GM12878 (cell line): ENCODE measurements at regions not wholly inside any gene's neighbourhood (a gene's known extent, or its start where the extent isn't known, plus 50 kb on each side); places are given as distances from the start of the nearest gene placed in this dataset.

Experiments
- ATAC-seq: fragments of 200-7000 bp; cut with Tn5 transposase; 3 replicates; pipeline ENCODE4 v1.9.1; 2020; ENCODE audit warnings: mild to moderate bottlenecking, moderate library complexity
- BruUV-seq: library from RNA; stranded (reverse); fragments of 400-500 nt; replicated peaks from 2 replicates; lab custom pipeline; 2021; lab: Mats Ljungman, UMichigan
- CTCF ChIA-PET: fragments of 300-600 bp; sonication (Branson Sonifier 250); formaldehyde crosslinking; extraction: SDS; loops from one replicate; lab custom pipeline; 2021; ENCODE audit warnings: inconsistent platforms; lab: Yijun Ruan, JAX
- POLR2A ChIA-PET: fragments of 350-600 bp; formaldehyde crosslinking; extraction: SDS; loops from one replicate; lab custom pipeline; 2021; ENCODE audit warnings: inconsistent platforms; lab: Charles Lee
- RAD21 ChIA-PET: fragments of 300-600 bp; sonication (Branson Sonifier 250); formaldehyde crosslinking; loops from one replicate; lab custom pipeline; 2023; ENCODE audit warnings: antibody characterized with exemption; ENCODE audit not compliant: unreplicated experiment; lab: Charles Lee
- SMC1A ChIA-PET: fragments of 300-600 bp; sonication (Branson Sonifier 250); formaldehyde crosslinking; loops from one replicate; lab custom pipeline; 2023; ENCODE audit not compliant: unreplicated experiment, uncharacterized antibody; lab: Charles Lee
- DNase-seq: peaks from one replicate; pipeline ENCODE4 v3.0.0-alpha.2; 2011; ENCODE audit warnings: low read depth, low spot score
- FAIRE-seq: peaks from 3 replicates; lab custom pipeline; 2011; peaks lifted over from hg19 to GRCh38; lab: Jason Lieb, UNC
- H2AFZ ChIP-seq: 2 replicates; pipeline ENCODE4 v1.6.0; 2011; ENCODE audit warnings: low read depth, low read length, control low read depth; ENCODE audit not compliant: control insufficient read depth
- H3K27ac ChIP-seq: 2 replicates; pipeline ENCODE4 v1.5.1; 2011; ENCODE audit warnings: control low read depth; ENCODE audit not compliant: control insufficient read depth, insufficient read depth
- H3K27me3 ChIP-seq, 2 experiments: replicated peaks in 1 of 2; 2 replicates each; pipeline versions ENCODE4 v1.6.0 to v1.6.1; 2011; ENCODE audit warnings: low read length in 1 of 2; ENCODE audit not compliant: control insufficient read depth in 2 of 2, insufficient read depth in 2 of 2
- H3K36me3 ChIP-seq, 2 experiments: 2 replicates each; pipeline ENCODE4 v1.5.1; 2011; ENCODE audit warnings: low read length in 1 of 2; ENCODE audit not compliant: control insufficient read depth in 2 of 2, insufficient read depth in 2 of 2
- H3K4me1 ChIP-seq: 2 replicates; pipeline ENCODE4 v1.6.1; 2011; ENCODE audit warnings: mild to moderate bottlenecking, low read length, moderate library complexity, mixed read lengths; ENCODE audit not compliant: control insufficient read depth, insufficient read depth
- H3K4me2 ChIP-seq: 2 replicates; pipeline ENCODE4 v1.6.0; 2011; ENCODE audit warnings: control low read depth; ENCODE audit not compliant: control insufficient read depth, insufficient read depth
- H3K4me3 ChIP-seq: fragments of 200-600 bp; sonication (generic); 2 replicates; pipeline ENCODE4 v1.5.1; 2016
- H3K79me2 ChIP-seq: 2 replicates; pipeline ENCODE4 v1.6.0; 2011; ENCODE audit warnings: low read length; ENCODE audit not compliant: control insufficient read depth, insufficient read depth
- H3K9ac ChIP-seq: 2 replicates; pipeline ENCODE4 v1.8.0; 2011; ENCODE audit warnings: low read length, control low read depth, mixed read lengths; ENCODE audit not compliant: control insufficient read depth, insufficient read depth
- H3K9me3 ChIP-seq: replicated peaks from 3 replicates; pipeline ENCODE4 v1.5.1; 2011; ENCODE audit warnings: mild to moderate bottlenecking, low read length; ENCODE audit not compliant: control insufficient read depth, insufficient read depth
- H4K20me1 ChIP-seq: 2 replicates; pipeline ENCODE4 v1.6.0; 2011; ENCODE audit not compliant: control insufficient read depth, insufficient read depth
- CEBPB ChIP-seq, 2 experiments: fragments of 150-350 bp in 1 of 2; IDR thresholded peaks; 2 replicates each; pipeline ENCODE4 v1.6.1; 2012 to 2014; ENCODE audit warnings: low read depth in 2 of 2, low read length in 2 of 2, borderline replicate concordance in 1 of 2, inconsistent platforms in 1 of 2
- DPF2 ChIP-seq: fragments of 450-650 bp; IDR thresholded peaks from 2 replicates; pipeline ENCODE4 v1.6.1; 2017; ENCODE audit warnings: mild to moderate bottlenecking
- EP300 ChIP-seq, 2 experiments: fragments of 150-350 bp in 1 of 2; IDR thresholded peaks; 2 replicates each; pipeline ENCODE4 v1.6.1; 2011 to 2012; ENCODE audit warnings: low read depth in 2 of 2, low read length in 2 of 2, borderline replicate concordance in 1 of 2, improper control_type of control experiment in 1 of 2, inconsistent platforms in 1 of 2; ENCODE audit not compliant: control insufficient read depth in 1 of 2
- KAT2A ChIP-seq: conservative IDR thresholded peaks from 2 replicates; pipeline ENCODE4 v1.6.1; 2011; ENCODE audit warnings: low read depth, low read length; ENCODE audit not compliant: control insufficient read depth
- MYB ChIP-seq: fragments of 150-350 bp; IDR thresholded peaks from 2 replicates; pipeline ENCODE4 v1.6.1; 2014; ENCODE audit warnings: mild to moderate bottlenecking, low read depth, low read length, borderline replicate concordance
- NR2C2 ChIP-seq: IDR thresholded peaks from 2 replicates; pipeline ENCODE4 v1.6.1; 2011; ENCODE audit warnings: borderline replicate concordance, low read depth; ENCODE audit not compliant: control insufficient read depth, insufficient read length
- SIX5 ChIP-seq: IDR thresholded peaks from 2 replicates; pipeline ENCODE4 v1.6.1; 2011; ENCODE audit warnings: mild to moderate bottlenecking, low read depth, low read length, moderate library complexity; ENCODE audit not compliant: severe bottlenecking
- SREBF2 ChIP-seq: IDR thresholded peaks from 2 replicates; pipeline ENCODE4 v1.6.1; 2012; ENCODE audit warnings: mild to moderate bottlenecking, low read length
- TAF1 ChIP-seq: IDR thresholded peaks from 2 replicates; pipeline ENCODE4 v1.6.1; 2011; ENCODE audit warnings: mild to moderate bottlenecking, low read depth, low read length, borderline replicate concordance
- ZNF207 ChIP-seq: fragments of 450-650 bp; IDR thresholded peaks from 2 replicates; pipeline ENCODE4 v1.6.1; 2014; ENCODE audit warnings: antibody characterized with exemption, mild to moderate bottlenecking, borderline replicate concordance
- ZNF24 ChIP-seq: fragments of 450-650 bp; IDR thresholded peaks from 2 replicates; pipeline ENCODE4 v1.6.1; 2017; ENCODE audit warnings: antibody characterized with exemption, mild to moderate bottlenecking
- ZSCAN29 ChIP-seq: fragments of 450-650 bp; IDR thresholded peaks from 2 replicates; pipeline ENCODE4 v1.6.1; 2017; ENCODE audit warnings: mild to moderate bottlenecking, moderate library complexity
- WGBS: methylation state at CpG from one replicate; pipeline ENCODE4 v1.1.6; 2016; ENCODE audit warnings: low lambda C conversion rate; ENCODE audit not compliant: insufficient replicate concordance, insufficient coverage; ENCODE audit errors: missing lambda C conversion rate; 5-methylcytosine and 5-hydroxymethylcytosine counted together
- in situ Hi-C: fragments of 300-500 bp; cut with MboI; formaldehyde crosslinking; loops from 9 replicates; pipeline ENCODE4 v1.14.3; 2018; ENCODE audit warnings: mixed read lengths
- intact Hi-C: fragments of 100-400 bp; cut with micrococcal nuclease; formaldehyde crosslinking; loops from one replicate; pipeline ENCODE4 v1.14.2; 2022; ENCODE audit not compliant: unreplicated experiment
- TF ChIP-seq, protein P1 (sequence below): fragments of 450-650 bp; formaldehyde crosslinking; IDR thresholded peaks from 2 replicates; pipeline ENCODE4 v1.4.0; 2020; ENCODE audit warnings: mild to moderate bottlenecking, moderate library complexity
- TF ChIP-seq, protein P2 (sequence below): fragments of 450-650 bp; formaldehyde crosslinking; IDR thresholded peaks from 2 replicates; pipeline ENCODE4 v1.4.0; 2022; ENCODE audit warnings: mild to moderate bottlenecking, moderate library complexity

DNA sequence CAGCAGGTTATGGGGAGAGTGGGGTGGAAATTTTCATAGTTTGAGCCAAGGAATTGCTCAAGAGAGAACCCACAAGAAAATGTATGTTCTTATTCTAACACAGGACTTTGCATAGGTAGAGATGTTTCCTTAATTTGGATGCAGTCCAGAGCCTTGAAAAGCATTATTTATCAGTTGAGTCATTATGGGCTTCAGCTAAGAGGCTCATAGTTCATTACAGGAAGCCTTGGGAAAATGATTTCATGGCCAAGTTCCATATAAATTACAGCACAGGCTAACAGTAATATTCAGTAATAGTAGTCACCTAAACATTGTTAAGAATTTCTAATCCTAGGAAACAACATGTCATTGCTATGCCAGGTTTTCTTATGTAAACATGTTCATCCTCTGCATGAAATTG, 131.1 kb upstream of the PTPRZ1 start (continued):
- TF ChIP-seq SIX5: no peak
- no peak for TF ChIP-seq SREBF2
- no peak for TF ChIP-seq ZSCAN29

DNA sequence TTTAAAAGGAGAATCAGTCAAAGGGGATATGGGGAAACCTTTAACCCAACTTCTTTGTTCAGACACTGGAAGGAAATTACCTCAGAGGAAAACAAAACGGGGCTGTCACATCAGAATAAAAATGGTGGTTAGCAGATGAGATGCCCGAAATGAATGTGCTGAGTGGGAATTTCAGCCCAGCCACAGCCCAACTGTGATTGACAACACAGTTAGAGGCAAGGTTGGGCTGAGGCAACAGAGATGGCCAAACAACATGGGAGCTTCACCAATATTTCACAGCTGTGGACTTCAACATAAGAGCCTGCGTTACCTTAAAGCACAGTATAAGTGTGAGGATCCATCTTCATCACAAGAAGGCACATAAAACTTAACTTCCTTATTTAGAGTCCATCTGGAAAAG, 133.5 kb upstream of the PTPRZ1 start:
- no peaks in the 10 kb centered on the region for H3K9me3 ChIP-seq
- H4K20me1 ChIP-seq: no peaks in the 10 kb centered on the region
- H3K27ac ChIP-seq: no peak overlapping the region
- WGBS: 15% methylated on average over 3 of the region's 3 CpGs
- RAD21 ChIA-PET: no interaction called here
- intact Hi-C loops (loop anchor here (10.0 kb wide), 1 partner anchor 625 kb away; no protein-coding TSS in a partner anchor), in situ Hi-C loops (no loop called here)
- no peak overlapping the region for H2AFZ ChIP-seq
- H3K4me1 ChIP-seq: no peaks in the 10 kb centered on the region
- H3K4me2 ChIP-seq: no peak overlapping the region
- POLR2A ChIA-PET: no interaction called here
- H3K9ac ChIP-seq: no peak overlapping the region
- no TSS peak for BruUV-seq
- H3K36me3 ChIP-seq: no peaks in the 10 kb centered on the region
- no peaks in the 10 kb centered on the region for H3K27me3 ChIP-seq
- CTCF ChIA-PET: interaction anchor here (1.0 kb wide), 1 partner anchor 255 kb away, joined by 4 read pairs; no protein-coding TSS in a partner anchor
- no peaks in the 10 kb centered on the region for H3K79me2 ChIP-seq
- no peak for DNase-seq
- no peak for FAIRE-seq
- no peak for ATAC-seq
- no peak overlapping the region for H3K4me3 ChIP-seq
- SMC1A ChIA-PET: no interaction called here
- TF ChIP-seq TAF1: no peak
- TF ChIP-seq, protein P1, sequence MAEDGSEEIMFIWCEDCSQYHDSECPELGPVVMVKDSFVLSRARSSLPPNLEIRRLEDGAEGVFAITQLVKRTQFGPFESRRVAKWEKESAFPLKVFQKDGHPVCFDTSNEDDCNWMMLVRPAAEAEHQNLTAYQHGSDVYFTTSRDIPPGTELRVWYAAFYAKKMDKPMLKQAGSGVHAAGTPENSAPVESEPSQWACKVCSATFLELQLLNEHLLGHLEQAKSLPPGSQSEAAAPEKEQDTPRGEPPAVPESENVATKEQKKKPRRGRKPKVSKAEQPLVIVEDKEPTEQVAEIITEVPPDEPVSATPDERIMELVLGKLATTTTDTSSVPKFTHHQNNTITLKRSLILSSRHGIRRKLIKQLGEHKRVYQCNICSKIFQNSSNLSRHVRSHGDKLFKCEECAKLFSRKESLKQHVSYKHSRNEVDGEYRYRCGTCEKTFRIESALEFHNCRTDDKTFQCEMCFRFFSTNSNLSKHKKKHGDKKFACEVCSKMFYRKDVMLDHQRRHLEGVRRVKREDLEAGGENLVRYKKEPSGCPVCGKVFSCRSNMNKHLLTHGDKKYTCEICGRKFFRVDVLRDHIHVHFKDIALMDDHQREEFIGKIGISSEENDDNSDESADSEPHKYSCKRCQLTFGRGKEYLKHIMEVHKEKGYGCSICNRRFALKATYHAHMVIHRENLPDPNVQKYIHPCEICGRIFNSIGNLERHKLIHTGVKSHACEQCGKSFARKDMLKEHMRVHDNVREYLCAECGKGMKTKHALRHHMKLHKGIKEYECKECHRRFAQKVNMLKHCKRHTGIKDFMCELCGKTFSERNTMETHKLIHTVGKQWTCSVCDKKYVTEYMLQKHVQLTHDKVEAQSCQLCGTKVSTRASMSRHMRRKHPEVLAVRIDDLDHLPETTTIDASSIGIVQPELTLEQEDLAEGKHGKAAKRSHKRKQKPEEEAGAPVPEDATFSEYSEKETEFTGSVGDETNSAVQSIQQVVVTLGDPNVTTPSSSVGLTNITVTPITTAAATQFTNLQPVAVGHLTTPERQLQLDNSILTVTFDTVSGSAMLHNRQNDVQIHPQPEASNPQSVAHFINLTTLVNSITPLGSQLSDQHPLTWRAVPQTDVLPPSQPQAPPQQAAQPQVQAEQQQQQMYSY: no peak
- TF ChIP-seq ZNF207: no peak
- no peak for TF ChIP-seq NR2C2
- no peak for TF ChIP-seq EP300 (IDR thresholded peaks at IDR 0.05; ENCODE audit: borderline replicate concordance in 1 of 2, control insufficient read depth in 1 of 2, low read depth in 2 of 2, low read length in 2 of 2)
- TF ChIP-seq ZNF24: no peak
- no peak for TF ChIP-seq CEBPB (IDR thresholded peaks at IDR 0.05; ENCODE audit: borderline replicate concordance in 1 of 2, low read depth in 2 of 2, low read length in 2 of 2)
- no peak for TF ChIP-seq KAT2A
- TF ChIP-seq DPF2: no peak
- no peak for TF ChIP-seq MYB
- TF ChIP-seq, protein P2, sequence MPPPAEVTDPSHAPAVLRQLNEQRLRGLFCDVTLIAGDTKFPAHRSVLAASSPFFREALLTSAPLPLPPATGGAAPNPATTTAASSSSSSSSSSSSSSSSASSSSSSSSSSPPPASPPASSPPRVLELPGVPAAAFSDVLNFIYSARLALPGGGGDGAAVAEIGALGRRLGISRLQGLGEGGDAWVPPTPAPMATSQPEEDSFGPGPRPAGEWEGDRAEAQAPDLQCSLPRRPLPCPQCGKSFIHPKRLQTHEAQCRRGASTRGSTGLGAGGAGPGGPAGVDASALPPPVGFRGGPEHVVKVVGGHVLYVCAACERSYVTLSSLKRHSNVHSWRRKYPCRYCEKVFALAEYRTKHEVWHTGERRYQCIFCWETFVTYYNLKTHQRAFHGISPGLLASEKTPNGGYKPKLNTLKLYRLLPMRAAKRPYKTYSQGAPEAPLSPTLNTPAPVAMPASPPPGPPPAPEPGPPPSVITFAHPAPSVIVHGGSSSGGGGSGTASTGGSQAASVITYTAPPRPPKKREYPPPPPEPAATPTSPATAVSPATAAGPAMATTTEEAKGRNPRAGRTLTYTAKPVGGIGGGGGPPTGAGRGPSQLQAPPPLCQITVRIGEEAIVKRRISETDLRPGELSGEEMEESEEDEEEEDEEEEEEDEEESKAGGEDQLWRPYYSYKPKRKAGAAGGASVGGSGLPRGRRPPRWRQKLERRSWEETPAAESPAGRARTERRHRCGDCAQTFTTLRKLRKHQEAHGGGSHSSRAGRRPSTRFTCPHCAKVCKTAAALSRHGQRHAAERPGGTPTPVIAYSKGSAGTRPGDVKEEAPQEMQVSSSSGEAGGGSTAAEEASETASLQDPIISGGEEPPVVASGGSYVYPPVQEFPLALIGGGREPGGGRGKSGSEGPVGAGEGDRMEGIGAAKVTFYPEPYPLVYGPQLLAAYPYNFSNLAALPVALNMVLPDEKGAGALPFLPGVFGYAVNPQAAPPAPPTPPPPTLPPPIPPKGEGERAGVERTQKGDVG (CRISPR knock-in tag): no peak
